Lower lobe of right lung (tissue), 2 donors: ENCODE measurements at regions not wholly inside any gene's neighbourhood (a gene's known extent, or its start where the extent isn't known, plus 50 kb on each side); places are given as distances from the start of the nearest gene placed in this dataset.
"Not testable (repeated sequence)": the region's sequence is repeated elsewhere in the genome, so short reads cannot be mapped to it uniquely, and the experiment has no call there.

ENCODE experiments used
- ATAC-seq, 2 donors: fragments of 200-7000 bp; cut with Tn5 transposase; one replicate each; pipeline ENCODE4 v1.9.1; 2020 to 2022; ENCODE audit warnings: mild to moderate bottlenecking in 2 of 2, moderate library complexity in 2 of 2
- DNase-seq: peaks from one replicate; pipeline ENCODE4 v3.0.0-alpha.2; 2020
- H3K27ac ChIP-seq: fragments of 200-600 bp; one replicate; pipeline ENCODE4 v1.8.0; 2022
- H3K27me3 ChIP-seq: fragments of 200-600 bp; one replicate; pipeline ENCODE4 v1.8.0; 2022; ENCODE audit warnings: low read depth
- H3K36me3 ChIP-seq: fragments of 200-600 bp; one replicate; pipeline ENCODE4 v1.8.0; 2022; ENCODE audit warnings: mild to moderate bottlenecking
- H3K4me1 ChIP-seq: fragments of 200-600 bp; one replicate; pipeline ENCODE4 v1.8.0; 2022
- H3K4me3 ChIP-seq: fragments of 200-600 bp; one replicate; pipeline ENCODE4 v1.8.0; 2022; ENCODE audit warnings: mild to moderate bottlenecking
- H3K9me3 ChIP-seq: fragments of 200-600 bp; one replicate; pipeline ENCODE4 v1.8.0; 2022
- intact Hi-C: fragments of 100-400 bp; cut with DNase I; formaldehyde crosslinking; loops from one replicate; pipeline ENCODE4 v1.11.0; 2022
- TF ChIP-seq, protein P1 (sequence below): fragments of 200-600 bp; IDR thresholded peaks from one replicate; pipeline ENCODE4 v1.8.0; 2022; ENCODE audit warnings: antibody characterized with exemption, mild to moderate bottlenecking
- donor health status: DM: no; HTN: yes; CAD: no; lungs with severe emphysema.

DNA sequence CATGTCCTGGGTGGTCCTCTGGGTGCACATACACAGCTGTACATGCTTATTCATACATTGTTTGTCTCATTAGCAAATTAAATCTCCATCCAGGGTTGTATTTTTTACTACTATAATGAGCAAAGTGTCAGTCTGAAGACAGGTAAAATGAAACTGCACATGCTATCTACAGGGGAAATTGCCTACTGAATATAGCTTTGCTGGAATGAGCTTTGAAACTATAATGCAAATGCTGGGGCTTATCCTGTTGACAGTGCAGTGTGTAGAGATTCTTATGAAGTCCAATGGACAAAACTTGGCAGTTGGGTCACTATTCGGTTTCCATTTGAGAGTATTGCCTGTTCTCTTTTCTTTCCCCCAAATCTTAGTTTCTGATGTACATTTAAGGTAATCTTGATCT, 292.8 kb upstream of the LRP1B start:
- H3K4me3 ChIP-seq = no peak overlapping the region
- no peaks in the 10 kb centered on the region for H3K36me3 ChIP-seq
- H3K27ac ChIP-seq = no peak overlapping the region
- H3K27me3 ChIP-seq = no peaks in the 10 kb centered on the region
- H3K9me3 ChIP-seq = no peaks in the 10 kb centered on the region
- TF ChIP-seq, protein P1, sequence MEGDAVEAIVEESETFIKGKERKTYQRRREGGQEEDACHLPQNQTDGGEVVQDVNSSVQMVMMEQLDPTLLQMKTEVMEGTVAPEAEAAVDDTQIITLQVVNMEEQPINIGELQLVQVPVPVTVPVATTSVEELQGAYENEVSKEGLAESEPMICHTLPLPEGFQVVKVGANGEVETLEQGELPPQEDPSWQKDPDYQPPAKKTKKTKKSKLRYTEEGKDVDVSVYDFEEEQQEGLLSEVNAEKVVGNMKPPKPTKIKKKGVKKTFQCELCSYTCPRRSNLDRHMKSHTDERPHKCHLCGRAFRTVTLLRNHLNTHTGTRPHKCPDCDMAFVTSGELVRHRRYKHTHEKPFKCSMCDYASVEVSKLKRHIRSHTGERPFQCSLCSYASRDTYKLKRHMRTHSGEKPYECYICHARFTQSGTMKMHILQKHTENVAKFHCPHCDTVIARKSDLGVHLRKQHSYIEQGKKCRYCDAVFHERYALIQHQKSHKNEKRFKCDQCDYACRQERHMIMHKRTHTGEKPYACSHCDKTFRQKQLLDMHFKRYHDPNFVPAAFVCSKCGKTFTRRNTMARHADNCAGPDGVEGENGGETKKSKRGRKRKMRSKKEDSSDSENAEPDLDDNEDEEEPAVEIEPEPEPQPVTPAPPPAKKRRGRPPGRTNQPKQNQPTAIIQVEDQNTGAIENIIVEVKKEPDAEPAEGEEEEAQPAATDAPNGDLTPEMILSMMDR = no peak
- ATAC-seq (no peak), DNase-seq (no peak)
- intact Hi-C loops = no loop called here
- no peaks in the 10 kb centered on the region for H3K4me1 ChIP-seq

DNA sequence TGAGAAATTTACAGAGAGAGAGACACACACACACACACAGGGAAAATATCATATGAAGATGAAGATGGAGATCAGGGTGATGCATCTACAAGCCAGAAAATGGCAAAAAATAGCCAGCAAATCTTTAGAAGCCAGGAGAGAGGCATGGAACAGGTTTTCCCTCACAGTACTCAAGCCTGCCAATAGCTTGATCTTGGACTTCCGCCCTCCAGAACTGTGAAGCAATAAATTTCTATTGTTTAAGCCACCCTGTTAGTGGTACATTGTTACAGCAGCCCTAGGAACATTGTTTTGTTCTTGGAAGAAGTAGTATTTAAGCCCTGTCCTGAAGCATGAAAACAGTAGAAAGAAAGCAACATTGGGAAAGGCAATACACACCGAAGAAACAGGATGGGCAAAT, 292.0 kb upstream of the LRP1B start:
- intact Hi-C loops = no loop called here
- no peaks in the 10 kb centered on the region for H3K36me3 ChIP-seq
- no peak overlapping the region for H3K27ac ChIP-seq
- no peaks in the 10 kb centered on the region for H3K9me3 ChIP-seq
- H3K27me3 ChIP-seq = no peaks in the 10 kb centered on the region
- no peaks in the 10 kb centered on the region for H3K4me1 ChIP-seq
- TF ChIP-seq, protein P1 = no peak
- ATAC-seq = no peak
- H3K4me3 ChIP-seq = no peak overlapping the region
- DNase-seq = no peak

DNA sequence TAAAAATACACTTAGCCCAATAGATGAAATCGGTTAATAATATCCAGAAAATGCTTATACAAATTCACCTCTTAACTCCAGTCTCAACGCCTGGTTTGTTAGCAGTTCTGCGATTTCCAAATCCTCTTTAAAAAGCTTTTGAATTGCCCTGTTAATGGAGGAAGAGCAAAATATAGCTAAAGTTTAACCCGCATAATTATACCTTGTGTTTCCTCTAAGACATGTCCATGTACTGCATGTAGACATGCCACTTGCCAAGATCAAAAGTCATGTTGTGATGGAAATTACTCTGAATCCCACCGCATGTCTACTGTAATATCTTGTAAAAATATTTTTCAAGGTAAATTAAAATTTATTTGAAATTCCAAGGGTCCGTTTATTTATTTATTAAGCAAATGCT, 291.2 kb upstream of the LRP1B start:
- intact Hi-C loops = no loop called here
- Histone ChIP-seq H3K4me3 (no peak overlapping the region), H3K9me3 (no peaks in the 10 kb centered on the region), H3K27ac (no peak overlapping the region), H3K4me1 (no peaks in the 10 kb centered on the region), H3K27me3 (no peaks in the 10 kb centered on the region), H3K36me3 (no peaks in the 10 kb centered on the region)
- DNase-seq (no peak), ATAC-seq (no peak)
- TF ChIP-seq, protein P1 = no peak

DNA sequence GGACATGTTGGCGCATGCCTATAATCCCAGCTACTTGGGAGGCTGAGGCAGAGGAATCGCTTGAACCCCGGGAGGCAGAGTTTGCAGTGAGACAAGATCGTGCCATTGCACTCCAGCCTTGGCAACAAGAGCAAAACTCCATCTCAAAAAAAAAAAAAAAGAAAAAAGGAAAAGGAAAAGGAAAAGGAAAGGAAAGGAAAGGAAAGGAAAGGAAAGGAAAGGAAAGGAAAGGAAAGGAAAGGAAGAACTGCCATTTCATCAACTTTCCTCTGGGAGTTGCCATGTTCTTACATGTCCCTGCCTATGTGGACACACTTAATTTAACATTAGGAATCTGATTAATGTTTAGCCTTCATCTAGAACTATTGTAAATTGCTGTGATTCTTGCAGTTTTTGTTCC, 287.9 kb upstream of the LRP1B start:
- ATAC-seq, intact Hi-C loops, H3K4me1 ChIP-seq, H3K27me3 ChIP-seq, H3K4me3 ChIP-seq, DNase-seq, H3K9me3 ChIP-seq, H3K27ac ChIP-seq, H3K36me3 ChIP-seq: not testable (repeated sequence)

DNA sequence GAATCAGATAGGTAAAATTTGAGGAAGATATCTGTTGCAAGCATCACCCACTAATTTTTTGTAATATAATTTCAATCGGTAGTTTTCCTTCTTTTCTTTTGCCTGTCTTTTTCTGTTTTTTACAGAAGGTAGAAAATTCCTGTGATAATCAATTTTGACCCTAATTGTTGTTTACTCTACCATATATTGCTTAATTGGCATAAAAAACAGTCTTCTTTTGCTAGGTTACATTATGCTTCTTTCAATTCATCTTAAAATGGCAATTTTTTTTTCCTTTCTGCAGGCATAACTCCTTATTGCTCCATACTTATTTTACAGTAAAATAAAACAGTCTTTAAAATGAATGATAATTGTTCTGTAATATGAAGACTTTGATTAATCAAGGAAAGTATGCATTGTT, 286.2 kb upstream of the LRP1B start:
- TF ChIP-seq, protein P1 = no peak
- no peak for ATAC-seq
- H3K4me3 ChIP-seq = no peak overlapping the region
- H3K4me1 ChIP-seq = no peaks in the 10 kb centered on the region
- H3K27me3 ChIP-seq = no peaks in the 10 kb centered on the region
- H3K36me3 ChIP-seq = no peaks in the 10 kb centered on the region
- no peaks in the 10 kb centered on the region for H3K9me3 ChIP-seq
- no peak for DNase-seq
- no peak overlapping the region for H3K27ac ChIP-seq
- intact Hi-C loops = no loop called here

DNA sequence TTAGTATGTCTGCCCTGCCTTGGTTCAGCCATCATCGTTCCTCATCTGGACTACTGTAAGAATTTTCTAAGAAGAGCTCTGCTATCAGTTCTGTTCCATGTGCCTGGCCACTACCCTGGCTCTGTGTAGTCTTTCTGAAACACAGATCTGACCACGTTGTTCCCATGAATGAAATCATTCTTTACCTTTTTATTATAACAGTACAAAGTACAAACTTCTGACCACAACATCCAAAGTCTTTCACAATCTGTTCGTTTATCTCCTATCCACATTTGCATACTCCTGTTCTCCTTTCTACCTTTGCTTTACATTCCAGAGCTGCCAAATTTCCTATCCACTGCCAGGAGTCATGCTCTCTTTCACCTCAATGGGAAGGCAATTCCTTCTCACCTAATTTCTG, 284.6 kb upstream of the LRP1B start:
- no peaks in the 10 kb centered on the region for H3K36me3 ChIP-seq
- intact Hi-C loops = no loop called here
- no peak overlapping the region for H3K4me3 ChIP-seq
- no peak for DNase-seq
- H3K27ac ChIP-seq = no peak overlapping the region
- H3K27me3 ChIP-seq = no peaks in the 10 kb centered on the region
- no peak for ATAC-seq
- no peaks in the 10 kb centered on the region for H3K9me3 ChIP-seq
- no peaks in the 10 kb centered on the region for H3K4me1 ChIP-seq
- TF ChIP-seq, protein P1 = no peak
